ENCODE measurements at regions not wholly inside any gene's neighbourhood (a gene's known extent, or its start where the extent isn't known, plus 50 kb on each side); places are given as distances from the start of the nearest gene placed in this dataset.
"Not testable (repeated sequence)": the region's sequence is repeated elsewhere in the genome, so short reads cannot be mapped to it uniquely, and the experiment has no call there.

DNA sequence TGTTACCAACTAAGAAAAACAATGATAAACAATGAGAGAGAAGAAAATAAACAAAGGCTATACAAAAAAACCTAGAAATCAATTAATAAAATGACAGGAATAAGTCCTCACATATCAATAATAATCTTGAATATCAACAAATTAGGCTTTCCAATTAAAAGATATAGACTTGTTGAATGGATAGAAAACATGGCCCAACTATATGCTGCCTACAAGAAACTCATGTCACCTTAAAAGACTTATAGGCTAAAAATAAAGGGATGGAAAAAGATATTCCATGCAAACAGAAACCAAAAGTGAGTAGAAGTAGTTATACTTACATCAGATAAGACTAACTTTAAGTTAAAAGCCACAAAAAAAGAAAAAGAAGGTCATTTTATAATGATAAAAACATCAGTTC lies 183.9 kb downstream of the MYRFL start:
- Mint-ChIP-seq H3K4me1 (no peaks in the 10 kb centered on the region), H3K27me3 (no peaks in the 10 kb centered on the region), H3K4me3 (no peak overlapping the region), H3K9me3 (peaks cover 2% of the 10 kb centered on the region), H3K27ac (no peak overlapping the region), H3K36me3 (no peaks in the 10 kb centered on the region)
- CTCF ChIA-PET, result no interaction called here
- no peak for DNase-seq

DNA sequence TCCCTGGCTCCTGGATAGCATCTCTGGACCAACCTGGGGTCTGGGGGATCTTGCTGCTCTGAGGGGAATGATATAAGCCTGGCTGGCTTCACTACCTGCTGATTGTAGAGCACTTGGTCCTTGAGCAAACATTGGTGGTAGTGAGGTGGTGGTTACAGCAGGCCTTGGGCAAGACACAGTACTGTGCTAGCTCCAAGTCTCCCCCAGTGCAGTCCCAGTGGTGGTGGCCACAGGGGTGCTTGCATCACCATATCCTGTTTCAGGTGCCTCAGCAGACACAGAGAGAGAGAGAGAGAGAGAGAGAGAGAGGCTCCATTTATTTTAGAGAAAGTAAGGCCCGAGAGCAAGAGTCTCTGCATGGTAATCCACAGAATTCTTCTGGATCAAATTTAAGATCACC lies 186.3 kb downstream of the MYRFL start:
- no peaks in the 10 kb centered on the region for H3K36me3 Mint-ChIP-seq
- no peaks in the 10 kb centered on the region for H3K27me3 Mint-ChIP-seq
- no peak overlapping the region for H3K4me3 Mint-ChIP-seq
- peaks cover 2% of the 10 kb centered on the region for H3K9me3 Mint-ChIP-seq
- no peak overlapping the region for H3K27ac Mint-ChIP-seq
- H3K4me1 Mint-ChIP-seq, result no peaks in the 10 kb centered on the region
- no peak for DNase-seq
- CTCF ChIA-PET, result interaction anchor here (0.6 kb wide), 1 partner anchor 1742 kb away, joined by 3 read pairs; no protein-coding TSS in a partner anchor

DNA sequence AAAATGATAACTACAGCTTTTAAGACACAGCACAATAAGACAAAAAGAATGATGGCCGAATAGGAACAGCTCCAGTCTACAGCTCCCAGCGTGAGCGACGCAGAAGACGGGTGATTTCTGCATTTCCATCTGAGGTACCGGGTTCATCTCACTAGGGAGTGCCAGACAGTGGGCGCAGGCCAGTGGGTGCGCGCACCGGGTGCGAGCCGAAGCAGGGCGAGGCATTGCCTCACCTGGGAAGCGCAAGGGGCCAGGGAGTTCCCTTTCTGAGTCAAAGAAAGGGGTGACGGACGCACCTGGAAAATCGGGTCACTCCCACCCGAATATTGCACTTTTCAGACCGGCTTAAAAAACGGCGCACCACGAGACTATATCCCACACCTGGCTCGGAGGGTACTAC lies 188.0 kb downstream of the MYRFL start:
- H3K27me3 Mint-ChIP-seq, H3K9me3 Mint-ChIP-seq, DNase-seq, H3K4me1 Mint-ChIP-seq, H3K4me3 Mint-ChIP-seq, H3K36me3 Mint-ChIP-seq, H3K27ac Mint-ChIP-seq, CTCF ChIA-PET: not testable (repeated sequence)

DNA sequence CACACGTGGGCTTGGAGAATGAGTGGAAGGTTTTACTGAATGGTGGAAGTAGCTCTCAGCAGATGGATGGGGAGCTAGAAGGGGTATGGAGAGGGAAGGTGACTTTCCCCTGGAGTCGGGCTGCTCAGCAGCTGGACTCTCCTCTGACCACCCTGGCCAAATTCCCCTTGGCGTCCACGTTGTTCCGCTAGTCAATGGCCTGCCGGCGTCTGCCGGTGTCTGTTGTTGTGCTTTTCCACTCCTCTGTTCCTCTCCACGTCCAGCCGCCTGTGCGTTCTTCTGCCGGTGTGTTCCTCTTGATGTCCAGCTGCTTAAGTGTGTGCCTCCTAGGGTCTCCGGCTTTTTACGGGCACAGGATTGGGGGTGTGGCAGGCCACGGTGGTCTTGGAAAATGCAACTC lies 203.5 kb downstream of the MYRFL start:
- no peak overlapping the region for H3K27ac Mint-ChIP-seq
- H3K9me3 Mint-ChIP-seq, result no peaks in the 10 kb centered on the region
- H3K36me3 Mint-ChIP-seq, result no peaks in the 10 kb centered on the region
- DNase-seq, result no peak
- H3K4me3 Mint-ChIP-seq, result no peak overlapping the region
- H3K4me1 Mint-ChIP-seq, result no peaks in the 10 kb centered on the region
- CTCF ChIA-PET, result no interaction called here
- peaks cover 7% of the 10 kb centered on the region for H3K27me3 Mint-ChIP-seq

DNA sequence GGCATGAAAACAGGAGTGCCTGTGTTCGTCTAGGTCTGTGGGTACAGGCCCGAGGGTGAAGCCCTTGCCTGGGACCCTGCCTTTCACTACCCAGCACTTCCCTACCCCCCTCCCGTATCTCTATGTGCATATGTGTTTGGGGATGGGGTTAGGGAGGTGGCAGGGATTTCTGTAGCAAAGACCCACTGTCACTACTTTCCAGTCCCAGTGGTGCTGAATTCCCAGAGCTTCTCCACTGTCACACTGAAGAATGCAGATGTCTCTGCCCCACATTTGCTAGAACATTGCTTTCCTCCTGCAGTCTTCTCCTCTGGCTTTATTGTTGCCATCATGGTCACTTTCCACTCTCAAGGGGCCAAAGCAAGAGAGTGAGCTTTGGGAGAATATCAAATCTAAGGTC lies 203.9 kb downstream of the MYRFL start:
- no peak overlapping the region for H3K27ac Mint-ChIP-seq
- H3K36me3 Mint-ChIP-seq, result no peaks in the 10 kb centered on the region
- H3K9me3 Mint-ChIP-seq, result no peaks in the 10 kb centered on the region
- no peaks in the 10 kb centered on the region for H3K4me1 Mint-ChIP-seq
- CTCF ChIA-PET, result no interaction called here
- no peak overlapping the region for H3K4me3 Mint-ChIP-seq
- DNase-seq, result no peak
- H3K27me3 Mint-ChIP-seq, result peaks cover 7% of the 10 kb centered on the region

GRCh38 chr12:70031046-70031445 lies 206.0 kb downstream of the MYRFL start:
- CTCF ChIA-PET, result no interaction called here
- no peaks in the 10 kb centered on the region for H3K9me3 Mint-ChIP-seq
- no peak for DNase-seq
- no peaks in the 10 kb centered on the region for H3K4me1 Mint-ChIP-seq
- no peak overlapping the region for H3K27ac Mint-ChIP-seq
- H3K27me3 Mint-ChIP-seq, result peaks cover 7% of the 10 kb centered on the region
- no peak overlapping the region for H3K4me3 Mint-ChIP-seq
- no peaks in the 10 kb centered on the region for H3K36me3 Mint-ChIP-seq

- H3K27ac Mint-ChIP-seq, result no peak overlapping the region
- CTCF ChIA-PET, result no interaction called here
- H3K4me3 Mint-ChIP-seq, result no peak overlapping the region
- peaks cover 7% of the 10 kb centered on the region for H3K27me3 Mint-ChIP-seq
- H3K9me3 Mint-ChIP-seq, result no peaks in the 10 kb centered on the region
- no peak for DNase-seq
- no peaks in the 10 kb centered on the region for H3K4me1 Mint-ChIP-seq
- H3K36me3 Mint-ChIP-seq, result no peaks in the 10 kb centered on the region
These were observed 207.0 kb downstream of the MYRFL start for GRCh38 chr12:70032076-70032475.

GRCh38 chr12:70033310-70033709 lies 208.3 kb downstream of the MYRFL start:
- DNase-seq, result no peak
- no peak overlapping the region for H3K27ac Mint-ChIP-seq
- CTCF ChIA-PET, result no interaction called here
- no peak overlapping the region for H3K4me3 Mint-ChIP-seq
- H3K27me3 Mint-ChIP-seq, result peaks cover 7% of the 10 kb centered on the region
- no peaks in the 10 kb centered on the region for H3K36me3 Mint-ChIP-seq
- H3K4me1 Mint-ChIP-seq, result no peaks in the 10 kb centered on the region
- H3K9me3 Mint-ChIP-seq, result no peaks in the 10 kb centered on the region

GRCh38 chr12:70040141-70040540 lies 203.1 kb upstream of the CNOT2 start:
- CTCF ChIA-PET, result no interaction called here
- Mint-ChIP-seq H3K27ac (no peak overlapping the region), H3K27me3 (no peaks in the 10 kb centered on the region), H3K4me1 (no peaks in the 10 kb centered on the region), H3K4me3 (no peak overlapping the region), H3K36me3 (no peaks in the 10 kb centered on the region), H3K9me3 (no peaks in the 10 kb centered on the region)
- no peak for DNase-seq

DNA sequence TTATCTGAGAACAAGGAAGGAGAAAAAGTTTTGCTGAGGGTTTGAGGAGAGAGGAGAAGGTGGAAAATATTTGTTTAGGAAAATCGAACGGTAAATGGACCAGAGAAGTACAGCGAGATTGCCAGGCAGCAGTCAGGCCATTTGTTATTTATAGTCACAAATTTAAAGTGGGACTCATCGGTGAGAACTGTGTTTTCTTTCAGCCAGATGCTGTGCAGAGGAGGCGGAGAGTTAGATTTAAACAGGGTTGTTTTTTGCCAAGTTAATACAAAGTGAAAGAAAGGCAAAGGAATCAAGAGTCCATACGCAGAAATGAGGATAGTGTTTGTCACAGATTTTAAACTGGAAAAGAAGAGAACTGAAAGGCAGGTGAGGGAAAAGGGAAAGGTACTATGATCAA lies 200.6 kb upstream of the CNOT2 start:
- Mint-ChIP-seq H3K36me3 (no peaks in the 10 kb centered on the region), H3K4me1 (no peaks in the 10 kb centered on the region), H3K27ac (no peak overlapping the region), H3K4me3 (no peak overlapping the region), H3K27me3 (no peaks in the 10 kb centered on the region), H3K9me3 (no peaks in the 10 kb centered on the region)
- CTCF ChIA-PET, result no interaction called here
- DNase-seq, result no peak

GRCh38 chr12:70043490-70044138 lies 199.6 kb upstream of the CNOT2 start:
- H3K27ac Mint-ChIP-seq, result no peak overlapping the region
- CTCF ChIA-PET, result no interaction called here
- H3K36me3 Mint-ChIP-seq, result no peaks in the 10 kb centered on the region
- H3K27me3 Mint-ChIP-seq, result no peaks in the 10 kb centered on the region
- no peaks in the 10 kb centered on the region for H3K9me3 Mint-ChIP-seq
- no peaks in the 10 kb centered on the region for H3K4me1 Mint-ChIP-seq
- DNase-seq, result no peak
- H3K4me3 Mint-ChIP-seq, result no peak overlapping the region

DNA sequence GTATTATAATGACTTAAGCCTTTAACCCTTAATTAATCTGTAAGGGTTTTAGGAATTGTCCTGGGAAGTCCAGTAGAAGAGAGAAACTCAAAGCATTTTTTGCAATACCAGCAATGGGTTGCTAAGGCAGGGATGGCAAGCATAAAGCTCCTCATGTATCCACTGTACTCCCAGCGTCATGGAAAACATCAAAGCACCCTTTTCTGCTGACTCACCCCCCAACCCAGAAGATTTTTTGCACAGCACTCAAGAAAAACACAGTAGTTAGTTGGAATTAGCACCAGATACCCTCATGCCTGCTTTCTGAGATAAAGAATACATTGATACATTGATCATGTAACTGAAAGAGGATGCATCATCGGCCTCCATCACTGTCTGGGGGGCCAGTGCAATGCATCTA lies 199.1 kb upstream of the CNOT2 start:
- Mint-ChIP-seq H3K4me3 (no peak overlapping the region), H3K36me3 (no peaks in the 10 kb centered on the region), H3K27ac (no peak overlapping the region), H3K9me3 (no peaks in the 10 kb centered on the region), H3K4me1 (no peaks in the 10 kb centered on the region), H3K27me3 (no peaks in the 10 kb centered on the region)
- no peak for DNase-seq
- CTCF ChIA-PET, result no interaction called here

DNA sequence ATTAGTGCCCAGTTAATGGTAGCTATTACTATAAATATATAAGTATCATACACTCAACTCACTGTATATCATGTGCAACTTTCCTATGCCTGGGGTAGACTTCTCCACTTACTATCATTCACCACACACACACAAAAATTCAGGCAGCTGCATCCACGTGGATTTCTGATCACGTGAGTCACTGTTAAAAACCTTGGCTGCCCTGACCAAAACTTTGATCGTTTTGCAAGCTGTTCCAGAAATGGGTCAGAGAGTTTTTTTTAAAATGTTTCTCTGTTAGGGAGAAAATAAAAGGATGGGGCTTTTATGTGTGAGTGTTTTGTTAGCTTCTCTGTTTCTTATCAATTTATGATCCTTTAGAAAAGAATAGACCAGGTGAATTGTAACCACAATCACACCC lies 198.2 kb upstream of the CNOT2 start:
- CTCF ChIA-PET, result no interaction called here

GRCh38 chr12:70045514-70045913 lies 197.7 kb upstream of the CNOT2 start:
- Mint-ChIP-seq H3K27ac (no peak overlapping the region), H3K27me3 (no peaks in the 10 kb centered on the region), H3K4me3 (no peak overlapping the region), H3K4me1 (peaks cover 4% of the 10 kb centered on the region), H3K36me3 (no peaks in the 10 kb centered on the region), H3K9me3 (no peaks in the 10 kb centered on the region)
- CTCF ChIA-PET, result no interaction called here
- DNase-seq, result no peak

More for the DNA sequence above, 198.2 kb upstream of the CNOT2 start:
- no peaks in the 10 kb centered on the region for H3K36me3 Mint-ChIP-seq
- peaks cover 4% of the 10 kb centered on the region for H3K4me1 Mint-ChIP-seq
- H3K9me3 Mint-ChIP-seq, result no peaks in the 10 kb centered on the region
- no peak for DNase-seq
- no peaks in the 10 kb centered on the region for H3K27me3 Mint-ChIP-seq
- no peak overlapping the region for H3K4me3 Mint-ChIP-seq
- no peak overlapping the region for H3K27ac Mint-ChIP-seq

- H3K36me3 Mint-ChIP-seq, result no peaks in the 10 kb centered on the region
- peaks cover 4% of the 10 kb centered on the region for H3K4me1 Mint-ChIP-seq
- H3K9me3 Mint-ChIP-seq, result no peaks in the 10 kb centered on the region
- no peak overlapping the region for H3K27ac Mint-ChIP-seq
- H3K27me3 Mint-ChIP-seq, result no peaks in the 10 kb centered on the region
- CTCF ChIA-PET, result no interaction called here
- H3K4me3 Mint-ChIP-seq, result no peak overlapping the region
- DNase-seq, result no peak
These were observed 194.5 kb upstream of the CNOT2 start for GRCh38 chr12:70048521-70049250.

Measured in activated naive CD4-positive, alpha-beta T cell treated with anti-CD3 and anti-CD28 coated beads, Interleukin-2, amount 10 ng/mL, durations not matched to agents 7 days and 5 days (primary cell).